DMS79 (cell line): ENCODE measurements at regions not wholly inside any gene's neighbourhood (a gene's known extent, or its start where the extent isn't known, plus 50 kb on each side); places are given as distances from the start of the nearest gene placed in this dataset.

Source experiments
- DNase-seq: peaks from one replicate; lab custom pipeline; 2025; lab: John Stamatoyannopoulos, UW

DNA sequence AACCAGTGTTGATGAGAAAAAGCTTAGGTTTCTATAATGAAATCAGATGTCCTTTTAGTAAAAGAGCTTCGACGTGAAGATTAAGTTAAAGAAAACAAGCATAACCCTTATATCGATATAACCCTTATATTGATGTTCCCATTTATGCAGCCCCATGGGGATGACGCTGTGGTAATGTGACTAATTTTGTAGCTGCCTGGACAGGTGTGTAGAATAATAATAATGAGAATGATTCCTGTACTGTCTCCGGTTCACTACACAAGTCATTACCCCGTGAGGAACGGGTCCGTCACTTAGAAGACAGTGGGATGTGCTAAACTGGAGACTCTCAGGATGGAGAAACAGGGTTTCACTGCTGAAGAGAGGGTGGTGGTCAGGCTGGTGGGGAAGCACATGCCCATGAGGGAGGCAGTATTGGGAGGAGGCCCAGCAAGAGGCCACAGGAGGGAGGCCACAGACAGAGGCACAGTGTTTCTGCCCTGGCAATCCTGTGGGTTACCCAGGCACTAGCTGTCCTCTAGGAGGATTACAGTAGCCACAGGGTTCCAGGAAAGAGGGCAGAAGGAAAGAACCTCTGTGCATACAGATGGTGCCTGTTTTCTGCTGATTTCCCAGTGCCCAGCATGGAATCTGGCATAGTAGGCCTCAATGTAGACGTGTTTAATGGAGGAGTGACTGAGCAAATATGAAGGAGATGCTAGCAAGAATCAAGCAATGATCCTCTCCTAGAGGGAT lies 191.1 kb upstream of the TSC22D2 start:
- no peak for DNase-seq

DNA sequence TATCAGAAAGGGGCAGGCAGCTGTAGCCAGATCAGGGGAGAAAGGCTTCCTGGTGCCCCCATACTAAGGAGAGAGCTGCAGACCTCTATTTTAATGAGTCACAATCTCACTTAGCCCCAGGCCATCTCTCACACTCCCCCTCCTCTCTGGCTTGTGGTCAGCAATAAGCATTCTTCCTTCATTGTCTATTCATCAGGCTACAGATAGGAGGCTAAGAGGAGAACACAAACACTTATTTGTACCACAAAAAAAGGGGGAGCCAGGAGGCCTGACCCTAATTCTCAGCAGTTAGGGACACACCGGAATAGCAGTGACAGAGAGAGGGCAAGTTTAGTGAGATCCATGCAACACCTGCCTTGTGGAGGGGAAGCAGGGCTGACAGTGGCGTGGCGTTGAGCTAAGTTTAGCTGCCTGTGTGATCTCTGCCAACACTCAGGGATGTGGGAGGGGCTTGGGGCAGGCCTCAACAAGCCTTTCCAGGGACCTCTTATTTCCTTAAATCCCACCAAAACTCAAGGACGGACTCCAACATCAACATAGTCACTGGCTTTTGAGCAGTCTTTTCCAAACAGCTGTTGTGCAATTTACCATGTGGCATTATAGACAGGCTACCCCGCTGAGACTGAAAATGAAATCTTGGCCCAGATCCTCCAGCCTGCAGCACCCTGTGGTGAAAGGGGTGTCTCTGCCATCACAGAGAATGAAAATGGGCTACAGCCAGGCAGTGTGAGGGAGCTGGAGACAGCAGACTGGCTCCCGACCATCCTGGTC lies 191.9 kb upstream of the TSC22D2 start:
- DNase-seq = peak; percentile 78

DNA sequence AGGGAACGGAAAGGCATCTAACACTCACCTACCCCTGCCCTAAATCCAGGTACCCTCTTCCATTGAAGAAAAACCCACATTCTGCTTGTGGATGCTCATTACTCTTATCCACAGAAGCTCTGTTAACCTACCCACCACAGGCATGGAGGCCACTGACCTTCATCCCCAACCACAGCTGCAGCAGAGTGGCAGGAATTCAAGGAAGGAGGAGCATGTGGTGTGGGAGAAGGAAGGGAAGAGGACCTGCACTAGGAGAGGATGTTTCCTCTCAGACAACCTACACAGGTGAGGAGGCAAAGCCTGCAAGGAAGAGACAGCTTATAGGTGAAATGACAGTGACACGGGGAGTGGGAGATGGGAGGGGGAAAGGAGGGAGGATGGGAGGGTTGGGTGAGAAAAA lies 192.5 kb upstream of the TSC22D2 start:
- DNase-seq = no peak

DNA sequence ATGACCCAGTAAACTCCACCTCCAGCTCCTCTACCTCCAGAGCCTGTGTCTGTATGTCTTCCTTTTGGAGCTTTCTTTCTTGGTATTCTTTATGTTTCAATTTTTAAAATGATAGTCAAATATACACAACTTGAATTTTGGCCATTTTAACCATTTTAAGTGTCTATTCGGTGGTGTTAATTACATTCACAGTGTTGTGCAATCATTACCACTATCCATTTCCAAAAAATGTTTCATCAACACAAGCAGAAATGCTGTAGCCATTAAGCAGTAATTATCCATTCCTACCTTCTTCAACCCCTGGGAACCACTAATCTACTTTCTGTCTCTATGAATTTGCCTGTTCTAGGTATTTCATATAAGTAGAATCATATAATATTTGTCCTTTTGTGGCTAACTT lies 194.5 kb upstream of the TSC22D2 start:
- DNase-seq = no peak

DNA sequence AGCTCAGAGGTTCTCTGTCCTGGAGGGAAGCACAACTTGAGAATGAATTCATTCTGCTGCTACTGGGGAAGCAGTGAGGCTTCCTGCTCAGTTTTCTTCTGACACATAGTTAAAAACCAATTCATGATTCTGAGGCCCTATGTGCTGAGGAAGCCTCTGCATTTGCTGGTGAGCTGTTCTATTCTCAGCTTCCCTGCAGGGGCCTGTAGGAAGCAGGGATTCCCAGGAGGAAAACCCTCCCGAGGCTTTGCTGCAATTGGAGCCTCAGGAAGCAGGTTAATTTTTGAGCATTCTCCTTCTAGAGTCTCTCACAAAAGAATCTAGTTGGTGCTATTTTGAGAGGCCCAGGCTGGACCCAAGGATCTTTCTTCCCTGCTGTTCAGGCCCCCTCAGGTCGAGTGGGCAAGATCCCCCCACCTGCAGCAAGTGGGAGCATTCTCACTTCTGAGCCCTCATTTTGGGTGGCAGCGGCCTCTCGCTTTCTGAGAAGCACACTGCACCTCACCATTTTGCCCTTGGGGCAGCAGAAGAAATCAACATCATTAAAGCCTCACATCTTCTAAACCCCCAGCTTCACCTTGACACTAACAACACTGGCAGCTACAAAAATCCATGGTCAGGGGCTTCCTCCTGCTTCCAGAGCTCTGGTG lies 197.5 kb upstream of the TSC22D2 start:
- no peak for DNase-seq

DNA sequence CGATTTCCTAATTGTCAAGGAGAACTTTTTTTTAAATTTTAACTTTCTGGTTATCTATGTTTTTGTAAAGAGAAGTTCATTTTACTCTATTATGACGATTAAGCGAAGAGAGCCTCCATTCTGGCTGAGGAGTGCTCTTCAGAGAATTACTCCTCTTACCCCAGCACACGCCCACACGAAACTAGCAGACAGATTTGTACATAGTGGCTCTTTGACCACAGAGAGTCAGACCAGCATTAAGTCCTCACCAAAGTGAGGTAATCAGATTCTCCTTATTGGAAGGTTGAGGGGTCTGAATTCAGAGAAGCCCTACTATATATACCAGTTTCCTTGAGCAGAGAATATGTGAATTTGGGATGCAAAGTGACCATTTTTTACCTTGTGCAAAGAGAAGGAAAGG lies 204.8 kb upstream of the TSC22D2 start:
- DNase-seq = peak; percentile 19

DNA sequence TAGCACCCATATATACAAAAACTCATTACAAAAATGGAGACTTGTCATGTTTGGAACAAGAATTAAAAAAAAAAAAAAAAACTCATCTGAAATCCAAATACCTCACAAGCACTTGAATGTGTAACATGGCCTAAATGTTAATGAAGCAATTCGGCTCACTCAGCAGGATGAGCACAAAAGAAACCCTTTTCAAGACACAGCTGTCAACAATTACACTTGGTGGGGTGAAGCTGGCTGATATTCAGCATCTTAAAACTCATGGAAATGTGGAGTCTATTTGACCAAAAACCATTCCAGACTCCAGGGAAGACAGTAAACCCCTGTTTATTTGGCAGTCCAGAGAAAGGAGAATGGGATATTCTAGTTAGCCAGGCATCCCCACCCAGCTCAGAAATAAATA lies 205.4 kb upstream of the TSC22D2 start:
- DNase-seq = peak; percentile 66

DNA sequence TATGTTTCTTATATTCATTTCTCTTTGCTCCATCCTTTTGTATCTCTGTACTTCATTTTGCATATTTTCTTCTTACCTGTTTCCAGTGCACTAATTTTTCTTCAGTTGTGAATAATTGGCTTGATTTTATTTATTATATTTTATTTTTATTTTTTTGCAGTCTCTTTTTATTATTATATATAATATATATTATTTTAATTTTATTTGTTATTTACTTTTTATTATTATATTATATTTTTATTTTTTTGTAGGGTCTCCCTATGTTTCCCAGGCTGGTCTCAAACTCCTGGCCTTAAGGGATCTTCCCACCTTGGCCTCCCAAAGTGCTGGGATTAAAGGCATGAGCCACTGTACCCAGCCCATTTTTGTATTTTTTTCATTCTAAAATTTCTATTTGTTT lies 213.1 kb upstream of the TSC22D2 start:
- DNase-seq = no peak

DNA sequence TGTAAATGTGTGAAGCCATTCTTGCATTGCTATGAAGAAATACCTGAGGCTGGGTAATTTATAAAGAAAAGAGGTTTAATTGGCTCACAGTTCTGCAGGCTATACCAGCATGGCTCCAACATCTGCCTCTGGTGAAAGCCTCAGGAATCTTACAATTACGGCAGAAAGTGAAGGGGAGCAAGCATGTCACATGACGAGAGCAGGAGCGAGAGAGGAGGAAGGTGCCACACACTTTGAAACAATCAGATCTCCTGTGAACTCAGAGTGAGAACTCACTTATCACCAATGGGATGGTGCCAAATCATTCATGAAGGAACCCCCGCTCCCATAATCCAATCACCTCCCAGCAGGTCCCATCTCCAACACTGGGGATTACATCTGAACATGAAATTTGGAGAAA lies 213.6 kb upstream of the TSC22D2 start:
- DNase-seq = no peak

DNA sequence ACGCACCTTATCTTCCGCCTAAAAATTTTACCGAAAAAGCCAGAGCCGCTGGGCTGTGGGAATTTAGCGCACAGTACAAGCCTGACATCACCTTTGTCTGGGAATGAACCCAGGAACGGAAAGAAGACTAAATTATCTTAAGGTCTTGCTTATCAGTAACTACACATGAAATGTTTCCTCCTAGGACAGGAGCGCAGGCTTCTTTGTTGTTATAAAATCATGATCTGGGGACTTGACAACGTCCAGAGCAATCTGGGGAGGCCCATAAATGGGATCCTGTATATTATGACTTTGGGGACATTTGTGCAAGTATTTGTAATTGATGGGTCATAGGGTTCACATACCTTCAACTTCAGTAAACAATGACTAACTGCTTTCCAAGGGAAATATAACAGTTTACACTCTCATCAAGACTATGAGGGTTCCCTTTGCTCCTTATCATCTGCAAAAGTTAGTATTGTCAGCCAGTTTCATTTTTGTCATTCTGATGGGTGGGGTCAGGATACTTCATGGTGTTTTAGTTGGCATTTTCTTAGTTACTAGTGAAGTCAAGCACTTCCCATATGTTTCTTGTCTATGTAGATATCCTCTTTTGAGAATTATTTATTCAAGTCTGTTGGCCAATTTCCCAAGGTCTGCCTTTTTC lies 213.9 kb upstream of the PFN2 start:
- DNase-seq = no peak

DNA sequence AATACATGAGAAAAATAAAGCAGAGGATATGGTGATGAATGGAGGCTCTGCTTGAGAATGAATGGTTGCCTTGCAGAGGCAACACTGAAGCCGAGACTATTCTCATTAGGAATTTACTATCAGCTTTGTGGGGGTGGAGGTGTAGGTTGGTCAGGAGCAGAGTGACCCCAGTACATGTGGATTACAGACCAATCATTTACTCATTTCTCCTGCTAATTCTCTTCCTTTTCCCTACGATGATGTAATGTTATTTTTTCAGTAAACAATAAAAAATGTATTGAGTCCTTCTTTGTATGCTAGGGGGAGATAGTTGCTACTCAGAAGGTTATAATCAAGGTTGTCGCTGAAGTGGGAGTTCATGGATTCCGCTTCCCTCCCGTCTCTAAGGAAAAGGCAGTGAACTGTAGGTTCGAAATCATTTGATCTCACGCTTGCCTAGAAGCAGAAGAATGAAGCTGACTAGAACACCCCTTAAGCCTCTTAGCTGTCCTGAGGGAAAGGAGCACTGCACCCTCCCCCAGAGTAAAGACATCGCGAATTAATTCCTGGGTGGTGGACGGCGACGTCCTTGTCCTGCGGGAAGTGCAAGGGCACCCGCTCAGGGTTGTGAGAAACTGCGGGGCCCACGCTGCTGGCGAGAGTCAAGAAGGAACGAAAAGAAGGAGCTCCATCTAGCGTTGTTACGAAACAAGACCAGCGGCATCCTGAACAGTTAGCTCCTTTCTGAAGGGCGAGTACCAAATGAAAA lies 213.2 kb upstream of the PFN2 start:
- peak; percentile 79 for DNase-seq

DNA sequence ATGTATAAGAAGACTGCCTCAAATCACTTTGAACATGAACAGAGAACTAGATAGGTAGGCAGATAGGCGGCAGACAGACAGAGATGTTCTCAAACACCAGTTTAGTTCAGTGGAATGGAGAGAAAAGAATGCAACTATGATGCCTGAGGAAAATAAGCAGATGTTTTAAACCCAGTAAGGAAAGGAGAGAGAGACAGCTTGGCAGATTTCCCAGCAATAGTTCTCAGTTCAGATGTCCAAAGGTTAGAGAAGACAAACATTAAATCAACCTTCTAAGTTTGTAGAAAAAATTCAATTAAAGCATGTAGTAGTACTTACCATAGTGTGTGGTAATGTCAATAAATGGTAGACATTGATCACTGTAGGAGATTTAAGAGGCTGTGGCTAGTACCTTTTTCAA lies 209.6 kb upstream of the PFN2 start:
- DNase-seq = no peak

DNA sequence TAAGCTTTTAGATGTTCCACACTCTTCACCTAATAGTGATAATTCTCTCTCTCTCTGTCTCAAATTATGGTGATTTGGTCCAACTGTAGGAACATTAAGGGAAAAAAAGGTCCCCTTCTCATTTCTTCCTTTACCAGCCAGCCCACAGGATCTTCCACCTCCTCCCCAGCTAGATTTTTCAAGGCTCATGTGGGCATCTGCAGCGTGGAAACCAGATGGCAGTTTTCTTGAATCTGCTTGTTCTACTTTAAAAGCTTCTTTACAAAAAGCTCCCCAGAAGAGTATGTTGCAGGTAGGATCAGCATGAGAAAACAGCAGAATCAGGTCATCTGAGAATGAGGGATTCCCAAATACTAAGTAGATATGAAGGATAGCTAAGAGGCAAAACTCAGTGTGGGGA lies 208.6 kb upstream of the PFN2 start:
- no peak for DNase-seq

DNA sequence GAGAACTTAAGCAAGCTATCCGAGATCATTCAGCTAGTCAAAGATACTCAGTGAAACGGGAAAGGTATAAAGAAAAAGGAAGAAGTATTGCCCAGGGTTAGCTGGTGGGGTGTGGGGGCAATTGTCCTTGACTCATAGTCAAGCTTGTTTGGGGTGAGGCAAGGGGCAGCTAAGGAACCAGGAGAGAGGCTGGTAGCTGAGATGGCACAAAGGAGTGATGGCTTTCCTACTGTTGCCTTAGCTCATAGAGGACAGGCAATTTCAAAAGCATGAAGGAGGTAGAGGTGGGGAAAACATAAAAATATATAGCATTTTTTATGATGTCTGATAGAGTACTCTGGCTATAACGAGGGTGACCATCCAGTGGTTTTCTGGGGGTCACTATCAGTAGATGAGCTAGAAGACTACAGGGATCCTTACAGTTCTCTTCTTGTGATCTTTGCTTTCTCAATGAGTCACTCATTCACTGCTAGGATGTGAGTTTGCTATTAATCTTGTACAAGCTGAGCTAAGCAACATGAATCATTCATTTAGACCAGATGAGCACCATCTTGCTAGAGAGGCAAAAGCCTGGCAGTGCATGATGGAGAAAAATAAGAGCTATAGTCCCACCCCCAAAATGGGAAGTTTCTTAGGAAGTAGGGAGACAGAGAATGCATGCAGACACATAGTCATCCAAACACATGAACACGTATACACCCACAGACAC lies 207.1 kb upstream of the PFN2 start:
- DNase-seq = no peak

DNA sequence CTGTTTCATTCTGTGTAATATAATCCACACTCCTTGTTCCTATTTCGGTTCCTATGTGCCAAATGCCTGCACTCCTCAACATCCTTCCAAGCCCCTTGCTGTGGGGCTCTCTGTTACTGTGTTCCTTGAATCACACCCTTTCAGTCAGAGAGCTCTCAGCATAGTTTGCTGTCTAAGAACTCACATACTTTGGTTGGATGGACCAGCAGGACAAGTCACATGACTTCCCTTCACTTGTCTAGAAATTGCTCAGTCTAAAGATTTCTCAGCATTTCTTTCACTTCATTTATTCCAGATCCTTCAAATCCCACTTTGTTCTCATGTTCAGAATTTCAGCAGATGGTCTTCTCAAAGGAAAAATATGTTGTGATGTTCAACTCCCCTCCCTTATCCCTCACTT lies 203.5 kb upstream of the PFN2 start:
- no peak for DNase-seq

DNA sequence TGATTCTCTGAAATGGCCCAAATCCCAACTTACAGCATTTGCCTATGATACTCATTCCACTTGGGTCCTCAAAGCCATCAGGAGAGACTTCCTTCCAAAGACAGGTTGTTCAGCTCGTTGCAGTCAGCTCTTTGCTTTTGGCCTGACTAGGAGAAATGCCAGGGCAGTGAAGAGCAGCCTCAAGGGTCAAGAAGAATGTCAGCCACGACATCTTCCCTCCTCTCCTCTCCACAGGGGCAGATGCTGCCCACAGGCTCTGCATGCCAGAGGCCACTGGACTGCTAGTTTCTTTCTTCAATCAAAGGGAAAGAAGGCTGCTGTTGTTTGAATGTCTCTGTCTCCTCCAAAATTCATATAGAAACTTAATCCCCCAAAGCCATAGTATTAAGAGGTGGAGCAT lies 201.7 kb upstream of the PFN2 start:
- no peak for DNase-seq

DNA sequence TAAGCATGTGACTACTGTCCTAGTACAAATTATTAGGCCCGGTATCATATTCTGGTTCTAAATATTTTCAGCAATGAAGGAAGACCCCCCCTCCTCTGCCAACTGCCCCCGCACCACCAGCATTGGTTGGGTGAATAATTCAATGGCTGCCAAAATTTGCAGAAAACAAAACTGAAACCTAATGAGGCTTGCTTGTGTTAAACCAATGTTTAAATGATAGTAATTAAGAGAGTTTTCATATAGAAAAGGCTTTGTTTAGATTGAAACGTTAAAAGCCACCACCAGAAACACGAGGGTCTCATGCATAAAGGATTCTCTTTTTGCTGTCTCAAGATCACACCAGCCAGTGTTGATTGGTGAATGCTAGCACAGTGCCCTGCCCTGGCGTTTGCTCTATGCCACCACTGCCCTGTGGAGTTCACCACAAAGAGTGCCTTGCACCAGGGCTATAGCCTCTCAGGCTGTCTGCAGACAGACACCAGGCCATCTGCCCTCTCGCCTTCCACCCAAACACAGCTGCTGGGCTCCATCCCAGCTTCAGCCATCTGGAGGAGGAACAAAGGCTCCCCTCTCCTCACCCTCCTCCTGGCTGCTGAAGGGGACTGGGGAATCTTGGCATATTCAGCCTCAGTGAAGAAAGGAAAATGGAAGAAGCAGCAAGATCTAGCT lies 200.3 kb upstream of the PFN2 start:
- no peak for DNase-seq

DNA sequence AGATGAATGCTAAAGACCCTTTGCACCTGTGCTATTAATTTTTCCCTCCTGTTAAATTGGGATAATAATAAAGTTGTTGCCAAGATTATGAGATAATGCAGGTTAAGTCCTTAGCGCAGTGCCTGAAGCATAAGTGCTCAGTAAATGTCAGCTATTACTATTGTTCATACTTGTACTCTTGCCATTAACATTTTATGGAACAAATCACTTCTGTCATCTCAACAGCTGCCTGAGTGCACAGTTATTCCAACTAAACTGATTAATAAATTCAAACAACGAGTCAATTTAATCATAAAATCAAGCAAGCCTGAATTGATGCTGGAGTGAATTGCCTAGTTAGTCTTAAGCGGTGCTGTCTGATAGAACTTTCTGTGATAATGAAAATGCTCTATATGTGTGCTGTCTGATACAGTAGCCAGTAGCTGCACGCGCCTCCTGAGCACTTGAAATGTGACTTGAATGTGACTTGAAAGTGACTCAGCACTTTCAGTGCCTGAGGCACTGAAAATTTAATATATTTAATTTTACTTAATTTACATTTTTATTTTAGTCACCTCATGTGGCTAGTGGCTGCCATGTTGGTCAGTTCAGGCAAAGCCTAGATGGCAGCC lies 198.7 kb upstream of the PFN2 start:
- DNase-seq = peak; percentile 76

DNA sequence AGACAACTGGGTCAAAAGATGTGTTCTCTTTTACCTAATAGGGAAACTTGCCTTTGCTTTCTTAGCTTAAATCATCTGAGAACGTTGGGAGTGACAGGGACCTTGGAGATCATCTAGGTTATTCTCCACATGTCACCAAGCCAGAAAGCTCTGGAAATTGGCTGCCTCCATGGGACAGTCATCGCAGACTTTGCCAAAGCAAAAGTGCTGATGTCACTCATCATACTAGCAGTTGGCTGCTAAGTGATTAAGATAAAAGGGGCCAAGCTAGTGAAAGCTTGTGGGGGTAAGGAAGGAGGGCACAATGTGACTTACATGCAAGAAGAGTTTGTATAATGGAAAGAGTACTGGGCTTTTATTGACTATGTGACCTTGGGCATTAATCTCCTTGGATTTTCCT lies 198.0 kb upstream of the PFN2 start:
- DNase-seq = no peak

DNA sequence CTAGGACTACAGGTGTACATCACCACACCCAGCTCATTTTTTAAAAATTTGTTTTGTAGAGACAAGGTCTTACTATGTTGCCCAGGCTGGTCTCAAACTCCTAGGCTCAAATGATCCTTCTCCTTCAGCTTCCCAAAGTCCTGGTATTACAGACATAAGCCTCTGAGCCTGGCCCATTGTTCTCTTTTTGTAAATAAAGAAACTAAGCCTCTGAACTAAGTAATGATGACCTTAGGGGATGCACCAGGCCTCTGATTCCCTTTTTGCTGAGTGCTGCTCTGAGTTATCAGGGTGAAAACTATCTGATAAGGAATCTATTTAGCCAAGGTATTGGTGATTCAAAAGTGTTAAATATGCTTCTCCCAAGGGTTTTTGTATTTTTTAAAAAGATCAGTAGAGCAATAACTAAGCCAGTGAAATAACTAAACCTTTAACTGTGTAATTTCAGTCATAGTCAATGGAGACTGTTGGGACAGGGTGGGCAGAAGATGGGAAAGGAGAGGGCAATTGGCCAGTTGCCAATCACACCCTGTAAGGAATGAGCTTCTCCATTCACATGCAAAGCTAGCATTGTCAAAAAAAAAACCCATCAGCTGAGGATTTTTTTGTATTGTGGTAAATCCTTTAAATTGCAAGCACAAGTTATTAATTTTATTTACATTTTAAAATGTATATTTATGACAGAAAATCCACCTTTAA lies 194.8 kb upstream of the PFN2 start:
- no peak for DNase-seq
